Smooth muscle cell (in vitro differentiated cells): ENCODE measurements at regions not wholly inside any gene's neighbourhood (a gene's known extent, or its start where the extent isn't known, plus 50 kb on each side); places are given as distances from the start of the nearest gene placed in this dataset.

Source experiments
- DNase-seq: peaks from one replicate; lab custom pipeline; 2025; ENCODE audit not compliant: unreplicated experiment; lab: John Stamatoyannopoulos, UW
- H2AFZ ChIP-seq: fragments of 200-600 bp; sonication (generic); 2 replicates; pipeline ENCODE4 v1.6.0; 2016; ENCODE audit warnings: antibody characterized with exemption, low read depth, mild to moderate bottlenecking
- H3F3A ChIP-seq: fragments of 200-600 bp; sonication (generic); 2 replicates; pipeline ENCODE4 v1.6.0; 2017; ENCODE audit warnings: antibody characterized with exemption, low read depth
- H3K27ac ChIP-seq: fragments of 200-600 bp; sonication (generic); 2 replicates; pipeline ENCODE4 v1.5.1; 2016; ENCODE audit warnings: low read depth, mild to moderate bottlenecking
- H3K27me3 ChIP-seq: fragments of 200-600 bp; sonication (generic); 2 replicates; pipeline ENCODE4 v1.6.1; 2016; ENCODE audit warnings: low read depth, mild to moderate bottlenecking
- H3K36me3 ChIP-seq: fragments of 200-600 bp; sonication (generic); 2 replicates; pipeline ENCODE4 v1.5.1; 2016; ENCODE audit warnings: low read depth
- H3K4me1 ChIP-seq: fragments of 200-600 bp; sonication (generic); 2 replicates; pipeline ENCODE4 v1.5.1; 2016; ENCODE audit warnings: low read depth
- H3K4me2 ChIP-seq: fragments of 200-600 bp; sonication (generic); 2 replicates; pipeline ENCODE4 v1.6.0; 2016; ENCODE audit warnings: mild to moderate bottlenecking
- H3K4me3 ChIP-seq: fragments of 200-600 bp; sonication (generic); 2 replicates; pipeline ENCODE4 v1.5.1; 2016; ENCODE audit warnings: mild to moderate bottlenecking
- H3K79me2 ChIP-seq: fragments of 200-600 bp; sonication (generic); 2 replicates; pipeline ENCODE4 v1.6.0; 2016; ENCODE audit warnings: low read depth, mild to moderate bottlenecking
- H3K9ac ChIP-seq: fragments of 200-600 bp; sonication (generic); 2 replicates; pipeline ENCODE4 v1.6.0; 2016; ENCODE audit warnings: low read depth
- H3K9me3 ChIP-seq: fragments of 200-600 bp; sonication (generic); replicated peaks from 2 replicates; pipeline ENCODE4 v1.5.1; 2016; ENCODE audit warnings: low read depth
- H4K20me1 ChIP-seq: fragments of 200-600 bp; sonication (generic); 2 replicates; pipeline ENCODE4 v1.6.0; 2016; ENCODE audit warnings: low read depth
- CTCF ChIP-seq: fragments of 200-600 bp; sonication (generic); IDR thresholded peaks from 2 replicates; pipeline ENCODE4 v1.5.1; 2017; ENCODE audit warnings: borderline replicate concordance, mild to moderate bottlenecking, antibody characterized with exemption; ENCODE audit not compliant: insufficient read depth, poor library complexity, severe bottlenecking
- WGBS: methylation state at CpG from one replicate; pipeline ENCODE4 v1.1.7; 2016; ENCODE audit warnings: low lambda C conversion rate; 5-methylcytosine and 5-hydroxymethylcytosine counted together

- no peak overlapping the region for H2AFZ ChIP-seq
- 97% methylated on average over 2 of the region's 2 CpGs for WGBS
- no peak overlapping the region for H3K4me2 ChIP-seq
- no peaks in the 10 kb centered on the region for H4K20me1 ChIP-seq
- no peak for DNase-seq
- no peak overlapping the region for H3K9ac ChIP-seq
- H3K79me2 ChIP-seq: no peaks in the 10 kb centered on the region
- no peaks in the 10 kb centered on the region for H3F3A ChIP-seq
- no peaks in the 10 kb centered on the region for H3K4me1 ChIP-seq
- H3K4me3 ChIP-seq: no peak overlapping the region
- H3K36me3 ChIP-seq: no peaks in the 10 kb centered on the region
- TF ChIP-seq CTCF: peak; percentile 26
- H3K27me3 ChIP-seq: peaks cover 10% of the 10 kb centered on the region
- no peak overlapping the region for H3K27ac ChIP-seq
- H3K9me3 ChIP-seq: no peaks in the 10 kb centered on the region
These were observed 316.6 kb upstream of the NCKAP5 start for GRCh38 chr2:133884739-133885381.

- Histone ChIP-seq H4K20me1 (no peaks in the 10 kb centered on the region), H3K9me3 (no peaks in the 10 kb centered on the region), H3K4me2 (no peak overlapping the region), H3K9ac (no peak overlapping the region), H3K4me3 (no peak overlapping the region), H2AFZ (no peak overlapping the region), H3K4me1 (no peaks in the 10 kb centered on the region), H3F3A (no peaks in the 10 kb centered on the region), H3K36me3 (no peaks in the 10 kb centered on the region), H3K27me3 (peaks cover 10% of the 10 kb centered on the region), H3K79me2 (no peaks in the 10 kb centered on the region), H3K27ac (no peak overlapping the region)
- WGBS: 45% methylated on average over 5 of the region's 5 CpGs
- TF ChIP-seq CTCF: no peak
- DNase-seq: no peak
These were observed 317.6 kb upstream of the NCKAP5 start for GRCh38 chr2:133885847-133886246.

GRCh38 chr2:133886735-133887675, 318.7 kb upstream of the NCKAP5 start:
- H3K79me2 ChIP-seq: no peaks in the 10 kb centered on the region
- TF ChIP-seq CTCF: peak; percentile 57
- no peaks in the 10 kb centered on the region for H4K20me1 ChIP-seq
- H3K9me3 ChIP-seq: no peaks in the 10 kb centered on the region
- no peak overlapping the region for H3K27ac ChIP-seq
- H3F3A ChIP-seq: no peaks in the 10 kb centered on the region
- no peaks in the 10 kb centered on the region for H3K36me3 ChIP-seq
- H3K27me3 ChIP-seq: peaks cover 10% of the 10 kb centered on the region
- no peak overlapping the region for H2AFZ ChIP-seq
- peak; percentile 4 for DNase-seq
- no peak overlapping the region for H3K9ac ChIP-seq
- no peaks in the 10 kb centered on the region for H3K4me1 ChIP-seq
- peak overlapping the region; percentile 61 for H3K4me2 ChIP-seq
- WGBS: 49% methylated on average over 19 of the region's 19 CpGs
- no peak overlapping the region for H3K4me3 ChIP-seq
